Rectal smooth muscle tissue (tissue), 1 donor: ENCODE measurements at regions not wholly inside any gene's neighbourhood (a gene's known extent, or its start where the extent isn't known, plus 50 kb on each side); places are given as distances from the start of the nearest gene placed in this dataset.

Source experiments
- H3K27ac ChIP-seq: one replicate; pipeline ENCODE4 v1.7.0; 2013; ENCODE audit warnings: low read depth, low read length, inconsistent platforms
- H3K27me3 ChIP-seq: one replicate; pipeline ENCODE4 v1.7.0; 2013; ENCODE audit warnings: low read length; ENCODE audit not compliant: control insufficient read depth, insufficient read depth
- H3K36me3 ChIP-seq: one replicate; pipeline ENCODE4 v1.7.0; 2013; ENCODE audit warnings: low read length; ENCODE audit not compliant: control insufficient read depth, insufficient read depth
- H3K4me1 ChIP-seq: one replicate; pipeline ENCODE4 v1.7.0; 2013; ENCODE audit warnings: low read length; ENCODE audit not compliant: control insufficient read depth, insufficient read depth
- H3K4me3 ChIP-seq: one replicate; pipeline ENCODE4 v1.7.0; 2013; ENCODE audit warnings: low read length
- H3K9ac ChIP-seq: one replicate; pipeline ENCODE4 v1.7.0; 2013; ENCODE audit warnings: low read length

GRCh38 chr2:183925281-183925680 is 673.0 kb upstream of the ZNF804A start:
- Histone ChIP-seq H3K36me3 (no peaks in the 10 kb centered on the region), H3K9ac (no peak overlapping the region), H3K4me1 (no peaks in the 10 kb centered on the region), H3K27ac (no peak overlapping the region), H3K27me3 (no peaks in the 10 kb centered on the region), H3K4me3 (no peak overlapping the region)

- no peak overlapping the region for H3K4me3 ChIP-seq
- H3K27me3 ChIP-seq, result no peaks in the 10 kb centered on the region
- no peaks in the 10 kb centered on the region for H3K36me3 ChIP-seq
- no peaks in the 10 kb centered on the region for H3K4me1 ChIP-seq
- no peak overlapping the region for H3K9ac ChIP-seq
- no peak overlapping the region for H3K27ac ChIP-seq
These were observed 671.9 kb upstream of the ZNF804A start for GRCh38 chr2:183926433-183926832.

- Histone ChIP-seq H3K4me3 (no peak overlapping the region), H3K27me3 (no peaks in the 10 kb centered on the region), H3K27ac (no peak overlapping the region), H3K4me1 (no peaks in the 10 kb centered on the region), H3K36me3 (no peaks in the 10 kb centered on the region), H3K9ac (no peak overlapping the region)
These were observed 670.7 kb upstream of the ZNF804A start for GRCh38 chr2:183927406-183928325.

GRCh38 chr2:183935005-183935404 is 663.3 kb upstream of the ZNF804A start:
- no peaks in the 10 kb centered on the region for H3K4me1 ChIP-seq
- H3K27me3 ChIP-seq, result no peaks in the 10 kb centered on the region
- H3K36me3 ChIP-seq, result no peaks in the 10 kb centered on the region
- H3K4me3 ChIP-seq, result no peak overlapping the region
- H3K27ac ChIP-seq, result no peak overlapping the region
- no peak overlapping the region for H3K9ac ChIP-seq

GRCh38 chr2:183937220-183937619 is 661.1 kb upstream of the ZNF804A start:
- Histone ChIP-seq H3K27me3 (no peaks in the 10 kb centered on the region), H3K4me1 (no peaks in the 10 kb centered on the region), H3K36me3 (no peaks in the 10 kb centered on the region), H3K9ac (no peak overlapping the region), H3K4me3 (no peak overlapping the region), H3K27ac (no peak overlapping the region)

- no peak overlapping the region for H3K4me3 ChIP-seq
- no peak overlapping the region for H3K27ac ChIP-seq
- no peaks in the 10 kb centered on the region for H3K4me1 ChIP-seq
- H3K27me3 ChIP-seq, result no peaks in the 10 kb centered on the region
- no peaks in the 10 kb centered on the region for H3K36me3 ChIP-seq
- H3K9ac ChIP-seq, result no peak overlapping the region
These were observed 652.1 kb upstream of the ZNF804A start for GRCh38 chr2:183946193-183946592.

GRCh38 chr2:183948861-183949260 is 649.5 kb upstream of the ZNF804A start:
- Histone ChIP-seq H3K4me3 (no peak overlapping the region), H3K9ac (no peak overlapping the region), H3K36me3 (no peaks in the 10 kb centered on the region), H3K4me1 (no peaks in the 10 kb centered on the region), H3K27me3 (no peaks in the 10 kb centered on the region), H3K27ac (no peak overlapping the region)

GRCh38 chr2:183950673-183951072 is 647.7 kb upstream of the ZNF804A start:
- H3K4me3 ChIP-seq, result no peak overlapping the region
- no peak overlapping the region for H3K9ac ChIP-seq
- H3K36me3 ChIP-seq, result no peaks in the 10 kb centered on the region
- no peak overlapping the region for H3K27ac ChIP-seq
- H3K4me1 ChIP-seq, result no peaks in the 10 kb centered on the region
- H3K27me3 ChIP-seq, result no peaks in the 10 kb centered on the region

- Histone ChIP-seq H3K4me3 (no peak overlapping the region), H3K36me3 (no peaks in the 10 kb centered on the region), H3K27ac (no peak overlapping the region), H3K4me1 (no peaks in the 10 kb centered on the region), H3K9ac (no peak overlapping the region), H3K27me3 (no peaks in the 10 kb centered on the region)
These were observed 646.7 kb upstream of the ZNF804A start for GRCh38 chr2:183951630-183952029.

- Histone ChIP-seq H3K27ac (no peak overlapping the region), H3K36me3 (no peaks in the 10 kb centered on the region), H3K4me1 (no peaks in the 10 kb centered on the region), H3K27me3 (no peaks in the 10 kb centered on the region), H3K9ac (no peak overlapping the region), H3K4me3 (no peak overlapping the region)
These were observed 645.6 kb upstream of the ZNF804A start for GRCh38 chr2:183952741-183953140.

GRCh38 chr2:183963609-183964008 is 634.7 kb upstream of the ZNF804A start:
- Histone ChIP-seq H3K27me3 (no peaks in the 10 kb centered on the region), H3K36me3 (no peaks in the 10 kb centered on the region), H3K9ac (no peak overlapping the region), H3K27ac (no peak overlapping the region), H3K4me3 (no peak overlapping the region), H3K4me1 (no peaks in the 10 kb centered on the region)

- Histone ChIP-seq H3K9ac (no peak overlapping the region), H3K27me3 (no peaks in the 10 kb centered on the region), H3K36me3 (no peaks in the 10 kb centered on the region), H3K4me1 (no peaks in the 10 kb centered on the region), H3K4me3 (no peak overlapping the region), H3K27ac (no peak overlapping the region)
These were observed 633.8 kb upstream of the ZNF804A start for GRCh38 chr2:183964565-183964964.

- no peak overlapping the region for H3K27ac ChIP-seq
- H3K36me3 ChIP-seq, result no peaks in the 10 kb centered on the region
- H3K4me3 ChIP-seq, result no peak overlapping the region
- H3K4me1 ChIP-seq, result no peaks in the 10 kb centered on the region
- H3K27me3 ChIP-seq, result no peaks in the 10 kb centered on the region
- no peak overlapping the region for H3K9ac ChIP-seq
These were observed 630.6 kb upstream of the ZNF804A start for GRCh38 chr2:183967756-183968155.
